NCI-H82 (cell line): ENCODE measurements at regions not wholly inside any gene's neighbourhood (a gene's known extent, or its start where the extent isn't known, plus 50 kb on each side); places are given as distances from the start of the nearest gene placed in this dataset.
"Not testable (repeated sequence)": the region's sequence is repeated elsewhere in the genome, so short reads cannot be mapped to it uniquely, and the experiment has no call there.

Experiments
- DNase-seq: peaks from one replicate; lab custom pipeline; 2025; lab: John Stamatoyannopoulos, UW

GRCh38 chr16:77066896-77067496, 124.0 kb upstream of the MON1B start:
- DNase-seq, result no peak

- no peak for DNase-seq
Observed at GRCh38 chr16:77067900-77068299, 123.1 kb upstream of the MON1B start.

GRCh38 chr16:77068402-77068801, 122.6 kb upstream of the MON1B start:
- no peak for DNase-seq

- DNase-seq, result no peak
Observed at GRCh38 chr16:77069929-77070328, 121.1 kb upstream of the MON1B start.

- DNase-seq, result no peak
Observed at GRCh38 chr16:77070683-77071082, 120.3 kb upstream of the MON1B start.

- no peak for DNase-seq
Observed at GRCh38 chr16:77076839-77077238, 114.2 kb upstream of the MON1B start.

GRCh38 chr16:77077256-77077922, 113.6 kb upstream of the MON1B start:
- no peak for DNase-seq

- no peak for DNase-seq
Observed at GRCh38 chr16:77085981-77086380, 105.0 kb upstream of the MON1B start.

GRCh38 chr16:77090062-77090461, 100.9 kb upstream of the MON1B start:
- no peak for DNase-seq

GRCh38 chr16:77093309-77093708, 97.7 kb upstream of the MON1B start:
- no peak for DNase-seq

- no peak for DNase-seq
Observed at GRCh38 chr16:77093999-77094398, 97.0 kb upstream of the MON1B start.

- no peak for DNase-seq
Observed at GRCh38 chr16:77111056-77111565, 79.9 kb upstream of the MON1B start.

GRCh38 chr16:77112746-77113145, 78.2 kb upstream of the MON1B start:
- no peak for DNase-seq

GRCh38 chr16:77113835-77114234, 77.2 kb upstream of the MON1B start:
- DNase-seq, result no peak

- not testable (repeated sequence) for DNase-seq
Observed at GRCh38 chr16:77114361-77114760, 76.6 kb upstream of the MON1B start.

- no peak for DNase-seq
Observed at GRCh38 chr16:77116856-77117255, 74.1 kb upstream of the MON1B start.

GRCh38 chr16:77117707-77118106, 73.3 kb upstream of the MON1B start:
- DNase-seq, result no peak

- no peak for DNase-seq
Observed at GRCh38 chr16:77131398-77131797, 59.6 kb upstream of the MON1B start.

GRCh38 chr16:77132051-77132618, 58.9 kb upstream of the MON1B start:
- DNase-seq, result no peak

- DNase-seq, result no peak
Observed at GRCh38 chr16:77133706-77134105, 57.3 kb upstream of the MON1B start.

GRCh38 chr16:77137045-77137444, 53.9 kb upstream of the MON1B start:
- no peak for DNase-seq
